ENCODE measurements at regions not wholly inside any gene's neighbourhood (a gene's known extent, or its start where the extent isn't known, plus 50 kb on each side); places are given as distances from the start of the nearest gene placed in this dataset.

DNA sequence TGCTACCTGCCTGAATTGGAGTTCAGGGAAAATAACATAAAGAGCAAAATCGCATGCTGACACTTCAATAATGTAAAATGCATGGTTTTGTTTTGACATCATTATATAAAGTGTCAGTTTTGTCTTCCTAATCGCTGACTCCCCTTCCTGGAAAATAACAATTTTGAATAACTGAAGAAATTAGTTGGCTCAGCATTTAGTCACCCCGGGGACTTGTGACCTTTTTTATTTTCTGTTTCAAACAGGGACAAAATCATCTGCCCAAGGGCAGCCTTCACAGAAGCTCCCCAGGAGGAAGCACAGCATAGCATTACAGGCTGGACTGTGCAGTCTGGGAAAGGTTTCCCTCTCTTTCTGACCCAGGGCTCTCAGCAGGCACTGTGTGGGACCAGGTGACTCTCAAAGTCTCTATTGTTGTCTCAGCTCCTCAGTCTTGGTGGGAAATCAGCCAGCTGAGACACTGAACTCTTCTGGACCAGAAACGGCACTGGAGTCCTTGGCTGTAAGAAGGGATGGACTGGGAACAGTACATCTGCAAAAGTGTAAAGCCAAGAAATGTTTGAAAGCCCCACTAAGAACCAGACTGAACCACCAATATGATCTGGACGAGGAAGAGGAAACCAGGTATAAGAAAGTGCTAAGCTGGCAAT is 671.3 kb upstream of the KLF4 start:
- Histone ChIP-seq H3K27me3 (replicated peaks in 1 of 4; ENCODE audit: control extremely low read depth in 1 of 4, control insufficient read depth in 3 of 4, insufficient read depth in 4 of 4, low read length in 3 of 4) (no peaks in the 10 kb centered on the region), H3K4me1 (ENCODE audit: control insufficient read depth in 2 of 2, insufficient read depth in 2 of 2, low read length in 2 of 2) (no peaks in the 10 kb centered on the region), H3K9ac (ENCODE audit: low read length) (no peak overlapping the region), H3K4me2 (replicated peaks; ENCODE audit: low read depth, low read length, poor library complexity, severe bottlenecking) (no peak overlapping the region), H3K79me2 (ENCODE audit: control insufficient read depth, insufficient read depth, low read length) (no peaks in the 10 kb centered on the region), H2AFZ (ENCODE audit: insufficient read depth, low read depth, low read length, poor library complexity, severe bottlenecking) (no peak overlapping the region), H4K20me1 (ENCODE audit: control insufficient read depth, insufficient read depth, low read length, poor library complexity, severe bottlenecking) (no peaks in the 10 kb centered on the region), H3K27ac (ENCODE audit: low read length in 2 of 2) (no peak overlapping the region), H3K9me3 (ENCODE audit: control extremely low read depth in 1 of 3, control insufficient read depth in 2 of 3, insufficient read depth in 1 of 3, low read length in 2 of 3) (peaks cover 0 to 2% (median 0%) of the 10 kb centered on the region in 3 donors), H3K36me3 (replicated peaks in 1 of 2; ENCODE audit: control extremely low read depth in 1 of 2, control insufficient read depth in 1 of 2, extremely low read depth in 1 of 2, insufficient read depth in 2 of 2, low read length in 1 of 2) (no peaks in the 10 kb centered on the region), H3K4me3 (ENCODE audit: control extremely low read depth in 1 of 5, extremely low read depth in 1 of 5, insufficient read depth in 1 of 5, low read depth in 2 of 5, low read length in 4 of 5) (no peak overlapping the region)
- CTCF ChIA-PET, result no interaction called here
- Mint-ChIP-seq H3K4me1 (no peaks in the 10 kb centered on the region), H3K27me3 (peaks cover 14% of the 10 kb centered on the region), H3K27ac (no peak overlapping the region), H3K4me3 (no peak overlapping the region), H3K9me3 (ENCODE audit: insufficient read depth) (no peaks in the 10 kb centered on the region)
- POLR2A ChIA-PET, result no interaction called here
- ATAC-seq (ENCODE audit: low read depth) (no peak), DNase-seq (no peak)
- intact Hi-C loops (cut with micrococcal nuclease), result no loop called here
- TF ChIP-seq, protein P1, sequence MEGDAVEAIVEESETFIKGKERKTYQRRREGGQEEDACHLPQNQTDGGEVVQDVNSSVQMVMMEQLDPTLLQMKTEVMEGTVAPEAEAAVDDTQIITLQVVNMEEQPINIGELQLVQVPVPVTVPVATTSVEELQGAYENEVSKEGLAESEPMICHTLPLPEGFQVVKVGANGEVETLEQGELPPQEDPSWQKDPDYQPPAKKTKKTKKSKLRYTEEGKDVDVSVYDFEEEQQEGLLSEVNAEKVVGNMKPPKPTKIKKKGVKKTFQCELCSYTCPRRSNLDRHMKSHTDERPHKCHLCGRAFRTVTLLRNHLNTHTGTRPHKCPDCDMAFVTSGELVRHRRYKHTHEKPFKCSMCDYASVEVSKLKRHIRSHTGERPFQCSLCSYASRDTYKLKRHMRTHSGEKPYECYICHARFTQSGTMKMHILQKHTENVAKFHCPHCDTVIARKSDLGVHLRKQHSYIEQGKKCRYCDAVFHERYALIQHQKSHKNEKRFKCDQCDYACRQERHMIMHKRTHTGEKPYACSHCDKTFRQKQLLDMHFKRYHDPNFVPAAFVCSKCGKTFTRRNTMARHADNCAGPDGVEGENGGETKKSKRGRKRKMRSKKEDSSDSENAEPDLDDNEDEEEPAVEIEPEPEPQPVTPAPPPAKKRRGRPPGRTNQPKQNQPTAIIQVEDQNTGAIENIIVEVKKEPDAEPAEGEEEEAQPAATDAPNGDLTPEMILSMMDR (IDR thresholded peaks at IDR 0.05), result no peak
- no peak for TF ChIP-seq EZH2 (IDR thresholded peaks at IDR 0.05; ENCODE audit: borderline replicate concordance, insufficient read depth, low read depth, low read length, poor library complexity, severe bottlenecking)
- 80% methylated on average over 1 of the region's 5 CpGs for WGBS (ENCODE audit: insufficient coverage)

DNA sequence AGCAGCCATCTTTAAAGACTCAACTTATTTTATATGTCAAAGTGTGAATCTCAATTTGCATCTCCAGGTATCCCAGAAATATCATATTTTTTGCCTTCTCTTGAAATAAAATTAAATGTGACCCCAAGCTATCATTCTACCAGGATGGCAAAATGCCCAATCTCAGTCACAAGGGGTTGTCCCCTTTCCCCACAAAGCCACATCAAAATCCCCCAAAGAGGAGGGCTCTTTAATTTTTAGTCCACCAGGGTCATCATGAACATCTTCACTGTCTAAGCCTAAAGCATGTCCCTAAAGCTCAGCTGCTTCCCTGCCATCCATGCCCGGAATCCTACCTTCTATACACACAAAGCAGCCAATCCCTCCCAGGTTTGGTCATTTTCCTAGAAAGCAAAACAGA is 670.5 kb upstream of the KLF4 start:
- DNase-seq (no peak), ATAC-seq (ENCODE audit: low read depth) (no peak)
- no peaks in the 10 kb centered on the region for H3K27me3 ChIP-seq (replicated peaks in 1 of 4; ENCODE audit: control extremely low read depth in 1 of 4, control insufficient read depth in 3 of 4, insufficient read depth in 4 of 4, low read length in 3 of 4)
- peaks cover 0 to 2% (median 0%) of the 10 kb centered on the region in 3 donors for H3K9me3 ChIP-seq (ENCODE audit: control extremely low read depth in 1 of 3, control insufficient read depth in 2 of 3, insufficient read depth in 1 of 3, low read length in 2 of 3)
- no peaks in the 10 kb centered on the region for H3K36me3 ChIP-seq (replicated peaks in 1 of 2; ENCODE audit: control extremely low read depth in 1 of 2, control insufficient read depth in 1 of 2, extremely low read depth in 1 of 2, insufficient read depth in 2 of 2, low read length in 1 of 2)
- no peak overlapping the region for H3K4me3 ChIP-seq (ENCODE audit: control extremely low read depth in 1 of 5, extremely low read depth in 1 of 5, insufficient read depth in 1 of 5, low read depth in 2 of 5, low read length in 4 of 5)
- ChIA-PET CTCF (no interaction called here), POLR2A (no interaction called here)
- H3K27ac ChIP-seq (ENCODE audit: low read length in 2 of 2), result no peak overlapping the region
- H3K27me3 Mint-ChIP-seq, result peaks cover 9% of the 10 kb centered on the region
- no peak overlapping the region for H3K4me3 Mint-ChIP-seq
- intact Hi-C loops (cut with micrococcal nuclease), result no loop called here
- H3K9ac ChIP-seq (ENCODE audit: low read length), result no peak overlapping the region
- 90% methylated on average over 1 of the region's 1 CpG for WGBS (ENCODE audit: insufficient coverage)
- no peaks in the 10 kb centered on the region for H3K79me2 ChIP-seq (ENCODE audit: control insufficient read depth, insufficient read depth, low read length)
- H4K20me1 ChIP-seq (ENCODE audit: control insufficient read depth, insufficient read depth, low read length, poor library complexity, severe bottlenecking), result no peaks in the 10 kb centered on the region
- H3K4me1 Mint-ChIP-seq, result no peaks in the 10 kb centered on the region
- H3K27ac Mint-ChIP-seq, result no peak overlapping the region
- TF ChIP-seq EZH2 (IDR thresholded peaks at IDR 0.05; ENCODE audit: borderline replicate concordance, insufficient read depth, low read depth, low read length, poor library complexity, severe bottlenecking), result no peak
- TF ChIP-seq, protein P1 (IDR thresholded peaks at IDR 0.05), result no peak
- no peaks in the 10 kb centered on the region for H3K4me1 ChIP-seq (ENCODE audit: control insufficient read depth in 2 of 2, insufficient read depth in 2 of 2, low read length in 2 of 2)
- H3K9me3 Mint-ChIP-seq (ENCODE audit: insufficient read depth), result no peaks in the 10 kb centered on the region
- no peak overlapping the region for H2AFZ ChIP-seq (ENCODE audit: insufficient read depth, low read depth, low read length, poor library complexity, severe bottlenecking)
- H3K4me2 ChIP-seq (replicated peaks; ENCODE audit: low read depth, low read length, poor library complexity, severe bottlenecking), result no peak overlapping the region

Data from B cell (primary cell).